GM12874 (cell line): ENCODE measurements at regions not wholly inside any gene's neighbourhood (a gene's known extent, or its start where the extent isn't known, plus 50 kb on each side); places are given as distances from the start of the nearest gene placed in this dataset.

Source experiments
- CTCF ChIP-seq: IDR thresholded peaks from 2 replicates; pipeline ENCODE4 v1.5.1; 2011; ENCODE audit warnings: low read depth, mild to moderate bottlenecking, control low read depth, low read length, moderate library complexity; ENCODE audit not compliant: insufficient read depth

GRCh38 chrX:149302705-149303104 lies 202.4 kb downstream of the IDS start:
- no peak for TF ChIP-seq CTCF

- no peak for TF ChIP-seq CTCF
These were observed 207.0 kb downstream of the IDS start for GRCh38 chrX:149298111-149298510.

GRCh38 chrX:149296092-149296491 lies 209.0 kb downstream of the IDS start:
- TF ChIP-seq CTCF, result no peak

GRCh38 chrX:149286940-149287349 lies 218.2 kb downstream of the IDS start:
- peak; percentile 55 for TF ChIP-seq CTCF

- TF ChIP-seq CTCF, result no peak
These were observed 220.5 kb downstream of the IDS start for GRCh38 chrX:149284616-149285015.

GRCh38 chrX:149283853-149284252 lies 221.3 kb downstream of the IDS start:
- no peak for TF ChIP-seq CTCF

- TF ChIP-seq CTCF, result no peak
These were observed 222.2 kb downstream of the IDS start for GRCh38 chrX:149282909-149283308.

- TF ChIP-seq CTCF, result no peak
These were observed 225.1 kb downstream of the IDS start for GRCh38 chrX:149280011-149280410.
